Stomach (tissue), 8 donors: ENCODE measurements at regions not wholly inside any gene's neighbourhood (a gene's known extent, or its start where the extent isn't known, plus 50 kb on each side); places are given as distances from the start of the nearest gene placed in this dataset.

Source experiments
- DNase-seq, 2 donors: peaks; one replicate each; pipeline versions ENCODE4 v3.0.0 to v3.0.0-alpha.2; 2013 to 2019
- H3K27ac ChIP-seq, 5 donors: fragments of 200-600 bp in 4 of 5; sonication (generic) in 4 of 5; one replicate each; pipeline ENCODE4 v1.5.1; 2013 to 2019; ENCODE audit warnings: mild to moderate bottlenecking in 1 of 5, moderate library complexity in 1 of 5
- H3K27me3 ChIP-seq, 3 donors: fragments of 200-600 bp; sonication (generic); one replicate each; pipeline ENCODE4 v1.5.1; 2017 to 2019; ENCODE audit warnings: mixed run types in 1 of 3
- H3K36me3 ChIP-seq, 4 donors: fragments of 200-600 bp; sonication (generic); 1 replicate in 3 of 4; 2 replicates in 1 of 4; pipeline ENCODE4 v1.5.1; 2016 to 2019
- H3K4me1 ChIP-seq, 4 donors: fragments of 200-600 bp; sonication (generic); one replicate each; pipeline ENCODE4 v1.5.1; 2016 to 2019
- H3K4me3 ChIP-seq, 4 donors: fragments of 200-600 bp; sonication (generic) in 3 of 4; one replicate each; pipeline ENCODE4 v1.5.1; 2016 to 2019; ENCODE audit warnings: mild to moderate bottlenecking in 1 of 4
- H3K9me3 ChIP-seq, 4 donors: fragments of 200-600 bp; sonication (generic); one replicate each; pipeline ENCODE4 v1.5.1; 2016 to 2019
- CTCF ChIP-seq, 7 experiments: fragments of 450-650 bp in 4 of 7; fragments of 200-600 bp in 3 of 7; sonication (generic) in 3 of 7; IDR thresholded peaks; one replicate each; pipeline ENCODE4 v1.5.1; 2016 to 2019; ENCODE audit warnings: antibody characterized with exemption in 7 of 7, control low read depth in 2 of 7, mild to moderate bottlenecking in 1 of 7
- EP300 ChIP-seq: sonication (generic); formaldehyde crosslinking; IDR thresholded peaks from one replicate; pipeline ENCODE4 v1.6.1; 2017; ENCODE audit warnings: antibody characterized with exemption
- POLR2A ChIP-seq, 4 donors: fragments of 450-650 bp; IDR thresholded peaks; one replicate each; pipeline ENCODE4 v1.6.1; 2016; ENCODE audit warnings: antibody characterized with exemption in 4 of 4, control low read depth in 2 of 4, mild to moderate bottlenecking in 1 of 4, moderate library complexity in 1 of 4
- POLR2AphosphoS5 ChIP-seq, 3 donors: sonication (generic); formaldehyde crosslinking; IDR thresholded peaks; one replicate each; pipeline ENCODE4 v1.6.1; 2016; ENCODE audit warnings: antibody characterized with exemption in 3 of 3
- WGBS, 5 donors: extraction: QIAGEN DNeasy Blood & Tissue Kit in 3 of 5; methylation state at CpG; one replicate each; pipeline versions ENCODE4 v1.1.5 to v1.1.7; 2013 to 2018; 5-methylcytosine and 5-hydroxymethylcytosine counted together
- intact Hi-C: fragments of 100-400 bp; cut with DNase I; formaldehyde crosslinking; loops from one replicate; pipeline ENCODE4 v1.15.1; 2023; ENCODE audit warnings: low total_unique reads
- donor health status: healthy with polysubstance abuse.
- donor health status: Bipolar disorder and iron deficiency.
- donor health status: healthy.

- intact Hi-C loops: no loop called here
- Histone ChIP-seq H3K9me3 (no peaks in the 10 kb centered on the region), H3K27ac (no peak overlapping the region), H3K4me1 (no peaks in the 10 kb centered on the region), H3K4me3 (no peak overlapping the region), H3K27me3 (peaks cover 0 to 33% (median 4%) of the 10 kb centered on the region in 3 donors), H3K36me3 (no peaks in the 10 kb centered on the region)
- TF ChIP-seq POLR2AphosphoS5 (IDR thresholded peaks at IDR 0.05): no peak
- TF ChIP-seq POLR2A (IDR thresholded peaks at IDR 0.05): no peak
- TF ChIP-seq EP300: no peak
- no peak for TF ChIP-seq CTCF (IDR thresholded peaks at IDR 0.05)
- WGBS, 5 donors: 64 to 89% (median 80%) methylated on average over 3 of the region's 3 CpGs
- no peak for DNase-seq
Measured at GRCh38 chr5:2280318-2280717, 397.6 kb upstream of the IRX4 start.

GRCh38 chr5:2278825-2279456 is 396.2 kb upstream of the IRX4 start:
- no peaks in the 10 kb centered on the region for H3K4me1 ChIP-seq
- no peaks in the 10 kb centered on the region for H3K9me3 ChIP-seq
- TF ChIP-seq CTCF (IDR thresholded peaks at IDR 0.05): no peak
- TF ChIP-seq POLR2A (IDR thresholded peaks at IDR 0.05): no peak
- no peak for TF ChIP-seq POLR2AphosphoS5 (IDR thresholded peaks at IDR 0.05)
- no peak for TF ChIP-seq EP300
- intact Hi-C loops: no loop called here
- no peaks in the 10 kb centered on the region for H3K36me3 ChIP-seq
- H3K27me3 ChIP-seq: peaks cover 0 to 40% (median 4%) of the 10 kb centered on the region in 3 donors
- no peak overlapping the region for H3K27ac ChIP-seq
- DNase-seq: no peak
- WGBS, 5 donors: 28 to 51% (median 37%) methylated on average over 27 of the region's 27 CpGs
- no peak overlapping the region for H3K4me3 ChIP-seq

GRCh38 chr5:2277886-2278285 is 395.2 kb upstream of the IRX4 start:
- Histone ChIP-seq H3K27ac (no peak overlapping the region), H3K9me3 (no peaks in the 10 kb centered on the region), H3K36me3 (no peaks in the 10 kb centered on the region), H3K27me3 (peaks cover 0 to 40% (median 4%) of the 10 kb centered on the region in 3 donors), H3K4me1 (no peaks in the 10 kb centered on the region), H3K4me3 (no peak overlapping the region)
- no peak for TF ChIP-seq POLR2A (IDR thresholded peaks at IDR 0.05)
- no peak for TF ChIP-seq POLR2AphosphoS5 (IDR thresholded peaks at IDR 0.05)
- TF ChIP-seq EP300: no peak
- TF ChIP-seq CTCF (IDR thresholded peaks at IDR 0.05): no peak
- 78 to 88% (median 88%) methylated on average over 15 of the region's 15 CpGs for WGBS, 5 donors
- intact Hi-C loops: no loop called here
- no peak for DNase-seq

GRCh38 chr5:2276101-2276500 is 393.4 kb upstream of the IRX4 start:
- DNase-seq: no peak
- peaks cover 0 to 50% (median 4%) of the 10 kb centered on the region in 3 donors for H3K27me3 ChIP-seq
- no peaks in the 10 kb centered on the region for H3K4me1 ChIP-seq
- intact Hi-C loops: no loop called here
- no peaks in the 10 kb centered on the region for H3K36me3 ChIP-seq
- H3K4me3 ChIP-seq: no peak overlapping the region
- WGBS, 5 donors: 77 to 89% (median 86%) methylated on average over 8 of the region's 8 CpGs
- TF ChIP-seq POLR2AphosphoS5 (IDR thresholded peaks at IDR 0.05) (no peak), POLR2A (IDR thresholded peaks at IDR 0.05) (no peak), EP300 (no peak), CTCF (IDR thresholded peaks at IDR 0.05) (no peak)
- H3K27ac ChIP-seq: no peak overlapping the region
- no peaks in the 10 kb centered on the region for H3K9me3 ChIP-seq
